ENCODE measurements at regions not wholly inside any gene's neighbourhood (a gene's known extent, or its start where the extent isn't known, plus 50 kb on each side); places are given as distances from the start of the nearest gene placed in this dataset.

DNA sequence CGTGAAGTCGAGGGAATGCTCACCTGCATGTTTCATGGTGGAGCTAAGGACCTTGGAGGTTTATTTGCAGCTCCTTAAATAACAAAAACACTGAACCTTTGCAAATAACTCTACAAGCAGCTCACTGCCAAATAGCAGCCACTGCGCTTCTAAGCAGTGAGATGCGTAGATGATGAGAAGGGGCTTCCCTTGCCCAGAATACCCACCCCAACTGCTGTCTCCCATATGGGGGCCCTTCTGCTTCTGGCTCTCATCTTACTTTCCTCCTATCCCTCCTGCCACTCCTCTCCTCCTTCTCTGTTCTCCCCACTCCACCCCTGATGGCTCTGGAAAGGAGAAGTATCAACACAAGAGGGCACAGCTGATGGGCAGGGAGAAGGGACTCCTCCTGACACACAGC is 193.3 kb upstream of the SSTR4 start:
- no peak for DNase-seq (ENCODE audit: extremely low spot score in 2 of 2)
- Histone ChIP-seq H3K27me3 (no peaks in the 10 kb centered on the region), H3K36me3 (no peaks in the 10 kb centered on the region), H3K9me3 (no peaks in the 10 kb centered on the region), H3K4me1 (no peaks in the 10 kb centered on the region), H3K27ac (no peak overlapping the region), H3K4me3 (no peak overlapping the region)
- TF ChIP-seq POLR2AphosphoS5 (IDR thresholded peaks at IDR 0.05; ENCODE audit: insufficient read depth in 1 of 2, low read depth in 1 of 2) = no peak
- TF ChIP-seq POLR2A (IDR thresholded peaks at IDR 0.05) = no peak
- TF ChIP-seq CTCF (IDR thresholded peaks at IDR 0.05) = no peak
- intact Hi-C loops (cut with DNase I) = no loop called here

- Histone ChIP-seq H3K4me1 (no peaks in the 10 kb centered on the region), H3K9me3 (no peaks in the 10 kb centered on the region)
These were observed 192.3 kb upstream of the SSTR4 start for GRCh38 chr20:22842793-22843192.

DNA sequence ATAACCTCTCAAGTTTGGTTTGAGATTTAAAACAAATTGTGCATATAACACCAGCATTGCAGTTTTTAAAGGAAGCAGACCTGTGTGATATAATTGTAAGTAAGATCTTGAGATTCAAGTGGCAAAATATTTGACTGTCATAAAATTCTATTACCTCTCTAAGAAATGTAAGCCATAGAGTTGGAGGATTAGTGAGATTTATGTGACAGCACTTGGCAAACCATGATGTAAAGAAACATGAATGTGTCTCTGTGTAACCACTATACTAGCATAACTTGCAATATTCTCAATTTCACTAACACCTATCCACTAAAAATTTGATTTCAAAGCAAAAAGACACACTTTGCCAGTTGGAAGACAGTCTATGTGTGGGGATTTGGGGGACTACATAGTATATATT is 190.2 kb upstream of the SSTR4 start:
- no peak for DNase-seq (ENCODE audit: extremely low spot score in 2 of 2)
- no peak overlapping the region for H3K4me3 ChIP-seq
- no peak overlapping the region for H3K27ac ChIP-seq
- H3K9me3 ChIP-seq = no peaks in the 10 kb centered on the region
- H3K4me1 ChIP-seq = no peaks in the 10 kb centered on the region
- intact Hi-C loops (cut with DNase I) = no loop called here
- H3K36me3 ChIP-seq = no peaks in the 10 kb centered on the region
- TF ChIP-seq POLR2AphosphoS5 (IDR thresholded peaks at IDR 0.05; ENCODE audit: insufficient read depth in 1 of 2, low read depth in 1 of 2) (no peak), CTCF (IDR thresholded peaks at IDR 0.05) (no peak), POLR2A (IDR thresholded peaks at IDR 0.05) (no peak)
- H3K27me3 ChIP-seq = no peaks in the 10 kb centered on the region

More at GRCh38 chr20:22842793-22843192, 192.3 kb upstream of the SSTR4 start:
- no peak for TF ChIP-seq POLR2A (IDR thresholded peaks at IDR 0.05)
- no peak for TF ChIP-seq CTCF (IDR thresholded peaks at IDR 0.05)
- no peak for TF ChIP-seq POLR2AphosphoS5 (IDR thresholded peaks at IDR 0.05; ENCODE audit: insufficient read depth in 1 of 2, low read depth in 1 of 2)
- Histone ChIP-seq H3K27me3 (no peaks in the 10 kb centered on the region), H3K27ac (no peak overlapping the region), H3K4me3 (no peak overlapping the region), H3K36me3 (no peaks in the 10 kb centered on the region)
- DNase-seq (ENCODE audit: extremely low spot score in 2 of 2) = no peak
- intact Hi-C loops (cut with DNase I) = no loop called here

DNA sequence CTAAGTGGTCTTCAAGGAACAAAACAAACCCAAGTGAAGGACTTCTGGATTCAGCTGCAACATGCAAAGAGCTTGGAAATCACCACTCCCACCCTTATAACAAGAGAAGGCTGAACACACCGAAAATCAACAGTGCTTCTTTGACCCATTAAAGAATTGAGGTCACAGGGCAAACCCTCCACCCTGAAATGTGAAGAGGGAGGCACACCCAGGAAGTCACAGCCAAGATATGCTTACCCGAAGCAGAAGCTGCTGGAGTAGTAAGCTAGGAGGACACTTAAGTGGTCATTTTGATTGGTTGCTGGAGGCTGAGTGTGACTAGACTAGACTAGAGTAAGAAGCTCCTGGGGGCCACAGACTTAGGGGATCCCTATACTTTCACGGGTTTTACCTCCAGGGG is 188.2 kb upstream of the SSTR4 start:
- H3K9me3 ChIP-seq = no peaks in the 10 kb centered on the region
- intact Hi-C loops (cut with DNase I) = no loop called here
- TF ChIP-seq CTCF (IDR thresholded peaks at IDR 0.05) (no peak), POLR2A (IDR thresholded peaks at IDR 0.05) (no peak), POLR2AphosphoS5 (IDR thresholded peaks at IDR 0.05; ENCODE audit: insufficient read depth in 1 of 2, low read depth in 1 of 2) (no peak)
- H3K27ac ChIP-seq = no peak overlapping the region
- DNase-seq (ENCODE audit: extremely low spot score in 2 of 2) = no peak
- no peaks in the 10 kb centered on the region for H3K27me3 ChIP-seq
- H3K4me3 ChIP-seq = no peak overlapping the region
- no peaks in the 10 kb centered on the region for H3K4me1 ChIP-seq
- no peaks in the 10 kb centered on the region for H3K36me3 ChIP-seq

DNA sequence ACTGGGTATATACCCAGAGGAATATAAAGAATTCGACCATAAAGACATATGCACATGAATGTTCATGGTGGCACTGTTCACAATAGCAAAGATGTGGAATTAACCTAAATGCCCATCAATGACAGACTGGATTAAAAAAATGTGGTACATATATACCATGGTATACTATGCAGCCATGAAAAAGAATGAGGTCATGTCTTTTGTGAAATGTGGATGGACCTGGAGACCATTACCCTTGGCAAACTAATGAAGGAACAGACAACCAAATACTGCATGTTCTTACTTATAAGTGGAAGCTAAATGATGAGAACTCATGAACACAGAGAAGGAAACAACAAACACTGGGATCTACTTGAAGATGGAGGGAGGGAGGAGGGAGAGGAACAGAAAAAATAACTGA is 186.7 kb upstream of the SSTR4 start:
- no peak overlapping the region for H3K27ac ChIP-seq

More for the DNA sequence above, 186.7 kb upstream of the SSTR4 start:
- no peaks in the 10 kb centered on the region for H3K27me3 ChIP-seq
- no peaks in the 10 kb centered on the region for H3K4me1 ChIP-seq
- no peak overlapping the region for H3K4me3 ChIP-seq
- no peaks in the 10 kb centered on the region for H3K9me3 ChIP-seq
- intact Hi-C loops (cut with DNase I) = no loop called here
- H3K36me3 ChIP-seq = no peaks in the 10 kb centered on the region
- TF ChIP-seq POLR2A (IDR thresholded peaks at IDR 0.05) = no peak
- no peak for TF ChIP-seq CTCF (IDR thresholded peaks at IDR 0.05)
- TF ChIP-seq POLR2AphosphoS5 (IDR thresholded peaks at IDR 0.05; ENCODE audit: insufficient read depth in 1 of 2, low read depth in 1 of 2) = no peak
- no peak for DNase-seq (ENCODE audit: extremely low spot score in 2 of 2)
